ENCODE measurements at regions not wholly inside any gene's neighbourhood (a gene's known extent, or its start where the extent isn't known, plus 50 kb on each side); places are given as distances from the start of the nearest gene placed in this dataset.
"Not testable (repeated sequence)": the region's sequence is repeated elsewhere in the genome, so short reads cannot be mapped to it uniquely, and the experiment has no call there.

DNA sequence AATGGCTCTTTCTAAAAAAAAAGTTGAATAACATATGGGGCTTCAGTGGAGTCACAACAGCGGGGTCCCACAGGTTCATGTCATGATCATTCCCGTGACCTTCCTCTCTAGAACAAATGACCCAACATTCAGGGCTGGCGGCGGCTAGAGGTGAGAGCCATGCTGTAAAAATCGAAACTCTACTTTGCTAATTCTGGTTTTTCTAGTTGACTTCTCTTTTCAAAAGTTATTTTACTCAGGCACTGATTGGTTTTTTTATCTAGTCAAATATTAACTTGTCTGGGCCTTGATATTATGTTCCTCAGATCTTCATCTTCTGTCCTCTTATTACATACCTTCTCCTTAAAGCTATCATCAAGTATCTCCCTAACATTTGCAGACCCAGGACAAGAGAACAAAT is 402.9 kb upstream of the SOX5 start:
- TF ChIP-seq, protein P1, sequence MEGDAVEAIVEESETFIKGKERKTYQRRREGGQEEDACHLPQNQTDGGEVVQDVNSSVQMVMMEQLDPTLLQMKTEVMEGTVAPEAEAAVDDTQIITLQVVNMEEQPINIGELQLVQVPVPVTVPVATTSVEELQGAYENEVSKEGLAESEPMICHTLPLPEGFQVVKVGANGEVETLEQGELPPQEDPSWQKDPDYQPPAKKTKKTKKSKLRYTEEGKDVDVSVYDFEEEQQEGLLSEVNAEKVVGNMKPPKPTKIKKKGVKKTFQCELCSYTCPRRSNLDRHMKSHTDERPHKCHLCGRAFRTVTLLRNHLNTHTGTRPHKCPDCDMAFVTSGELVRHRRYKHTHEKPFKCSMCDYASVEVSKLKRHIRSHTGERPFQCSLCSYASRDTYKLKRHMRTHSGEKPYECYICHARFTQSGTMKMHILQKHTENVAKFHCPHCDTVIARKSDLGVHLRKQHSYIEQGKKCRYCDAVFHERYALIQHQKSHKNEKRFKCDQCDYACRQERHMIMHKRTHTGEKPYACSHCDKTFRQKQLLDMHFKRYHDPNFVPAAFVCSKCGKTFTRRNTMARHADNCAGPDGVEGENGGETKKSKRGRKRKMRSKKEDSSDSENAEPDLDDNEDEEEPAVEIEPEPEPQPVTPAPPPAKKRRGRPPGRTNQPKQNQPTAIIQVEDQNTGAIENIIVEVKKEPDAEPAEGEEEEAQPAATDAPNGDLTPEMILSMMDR (IDR thresholded peaks at IDR 0.05; ENCODE audit: low read depth, low read length): no peak
- no peak overlapping the region for H3K4me3 ChIP-seq (ENCODE audit: low read depth, low read length)

DNA sequence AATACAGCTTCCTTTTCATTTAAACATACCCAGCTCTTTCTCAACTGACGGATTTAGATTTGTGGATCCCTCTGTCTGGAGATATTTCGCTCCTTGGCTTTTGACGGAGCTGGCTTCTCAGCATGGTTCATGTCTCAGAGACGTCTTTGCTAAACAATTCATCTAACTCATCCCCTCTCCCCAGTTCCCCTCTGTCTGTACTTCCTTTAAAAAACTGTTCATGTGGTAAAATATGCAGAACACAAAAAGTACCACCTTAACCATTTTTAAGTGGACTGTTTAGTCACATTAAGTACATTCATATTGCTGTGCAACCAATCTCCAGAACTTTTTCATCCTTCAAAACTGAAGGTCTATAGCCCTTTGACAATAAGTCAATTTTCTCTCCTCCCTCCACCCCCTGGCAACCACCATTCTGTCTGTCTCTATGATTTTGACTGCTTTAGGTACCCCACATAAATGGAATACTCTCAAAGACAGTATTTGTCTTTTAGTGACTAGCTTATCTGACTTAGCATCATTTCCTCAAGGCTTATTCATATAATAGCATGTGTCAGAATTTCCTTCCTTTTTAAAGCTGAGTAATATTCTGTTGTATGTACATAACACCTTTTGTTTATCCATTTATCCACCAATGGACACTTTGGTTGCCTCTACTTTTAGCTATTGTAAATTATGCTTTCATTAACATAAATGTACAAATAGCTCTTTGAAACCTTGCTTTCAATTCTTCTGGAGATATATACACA is 399.8 kb upstream of the SOX5 start:
- TF ChIP-seq, protein P1 (IDR thresholded peaks at IDR 0.05; ENCODE audit: low read depth, low read length): no peak
- H3K4me3 ChIP-seq (ENCODE audit: low read depth, low read length): no peak overlapping the region

DNA sequence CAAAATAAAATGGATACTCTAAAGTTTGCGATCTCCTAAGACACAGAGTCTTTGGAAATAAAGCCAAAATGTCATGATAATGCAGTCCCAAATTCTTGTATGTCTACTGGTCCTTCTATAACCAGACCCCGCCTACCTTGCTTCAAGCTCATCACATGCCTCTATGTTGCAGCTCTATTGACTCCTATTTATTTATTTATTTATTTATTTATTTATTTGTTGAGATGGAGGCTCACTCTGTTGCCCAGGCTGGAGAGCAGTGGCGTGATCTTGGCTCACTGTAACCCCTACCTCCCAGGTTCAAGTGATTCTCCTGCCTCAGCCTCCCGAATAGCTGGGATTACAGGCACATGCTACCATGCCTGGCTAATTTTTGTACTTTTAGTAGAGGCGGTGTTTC is 398.7 kb upstream of the SOX5 start:
- not testable (repeated sequence) for H3K4me3 ChIP-seq (ENCODE audit: low read depth, low read length)

DNA sequence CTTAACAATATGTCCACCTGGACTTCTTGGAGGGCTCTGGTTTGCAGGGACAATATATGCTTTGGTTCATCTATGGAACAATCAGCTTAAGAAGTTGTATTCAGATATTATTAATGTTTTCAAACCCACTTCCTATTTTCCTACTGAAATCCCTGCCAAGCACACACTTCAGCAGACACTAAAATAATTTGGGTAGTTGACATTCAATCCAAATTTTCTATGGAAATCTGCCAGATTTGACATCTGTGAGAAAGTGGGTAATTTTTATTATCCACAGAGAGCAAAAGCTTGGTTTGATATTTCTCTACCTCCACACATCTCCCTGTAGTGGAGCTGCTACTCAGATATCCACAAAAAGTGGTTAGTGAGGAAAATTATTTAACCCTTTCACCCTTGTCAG is 378.8 kb upstream of the SOX5 start:
- TF ChIP-seq, protein P1 (IDR thresholded peaks at IDR 0.05; ENCODE audit: low read depth, low read length): no peak
- H3K4me3 ChIP-seq (ENCODE audit: low read depth, low read length): no peak overlapping the region

DNA sequence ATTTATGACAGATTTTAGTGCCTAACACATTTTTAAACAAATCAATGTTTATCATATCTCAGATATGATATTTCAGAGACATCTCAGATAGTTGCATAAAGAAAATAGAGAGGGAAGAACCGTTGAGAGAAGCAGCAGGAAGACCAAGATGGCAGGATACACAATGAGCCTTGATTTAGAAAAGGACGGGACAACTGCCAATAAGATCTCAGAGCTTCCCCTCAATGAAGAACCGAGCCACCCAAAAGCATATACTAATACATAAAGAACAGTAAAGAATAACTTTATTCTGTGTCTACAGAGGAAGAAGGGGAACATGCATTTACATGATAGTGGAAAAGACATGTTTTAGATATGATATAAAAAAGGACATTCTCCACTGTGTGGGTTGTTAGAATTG is 375.9 kb upstream of the SOX5 start:
- H3K4me3 ChIP-seq (ENCODE audit: low read depth, low read length): no peak overlapping the region
- TF ChIP-seq, protein P1 (IDR thresholded peaks at IDR 0.05; ENCODE audit: low read depth, low read length): no peak

DNA sequence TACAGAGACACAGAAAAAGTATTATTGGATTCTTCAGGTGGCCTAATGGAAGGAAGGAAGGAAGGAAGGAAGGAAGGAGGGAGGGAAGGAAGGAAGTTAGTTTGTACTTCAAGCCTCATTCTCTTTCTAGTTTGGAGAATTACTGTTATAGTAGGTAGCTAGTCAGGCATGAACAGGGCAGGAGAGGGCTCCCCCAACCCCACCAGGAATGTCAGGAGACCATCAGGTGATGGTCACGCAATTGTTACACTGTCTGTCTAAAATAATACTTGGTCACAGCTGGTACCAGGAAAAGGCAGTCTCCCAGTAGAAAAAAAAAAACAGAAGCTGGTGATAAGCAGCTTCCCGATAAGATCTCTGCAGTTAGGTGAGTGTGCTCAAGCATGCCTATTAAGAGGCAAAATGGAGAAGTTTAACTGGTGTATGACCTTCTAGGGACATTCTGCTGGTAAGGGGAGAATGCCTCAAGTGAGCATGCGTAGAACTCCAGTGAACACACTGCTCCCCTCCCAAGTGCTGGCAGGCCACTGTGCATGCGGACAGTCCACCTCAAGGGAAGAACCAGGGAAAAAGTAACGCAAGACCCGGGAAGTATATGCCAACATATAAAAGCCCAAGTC is 358.4 kb upstream of the SOX5 start:
- TF ChIP-seq, protein P1 (IDR thresholded peaks at IDR 0.05; ENCODE audit: low read depth, low read length): no peak
- H3K4me3 ChIP-seq (ENCODE audit: low read depth, low read length): no peak overlapping the region

DNA sequence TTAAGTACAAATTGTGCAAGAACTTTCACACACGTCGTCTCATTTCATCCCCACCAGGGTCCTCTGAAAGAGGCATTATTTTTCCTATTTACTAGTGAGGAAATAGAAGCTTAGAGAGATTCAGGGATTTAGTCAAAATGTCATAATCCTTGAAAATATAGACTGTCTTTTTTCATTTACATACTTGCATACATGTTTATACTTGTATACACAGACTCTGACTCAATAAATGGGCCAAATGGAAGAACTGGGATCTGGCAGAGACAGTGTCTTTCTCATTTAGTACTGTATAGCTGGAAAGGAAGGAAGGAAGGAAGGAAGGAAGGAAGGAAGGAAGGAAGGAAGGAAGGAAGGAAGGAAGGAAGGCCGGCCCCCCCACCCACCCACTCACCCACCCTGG is 357.7 kb upstream of the SOX5 start:
- H3K4me3 ChIP-seq (ENCODE audit: low read depth, low read length): no peak overlapping the region
- TF ChIP-seq, protein P1 (IDR thresholded peaks at IDR 0.05; ENCODE audit: low read depth, low read length): no peak
